PC-9 (cell line): ENCODE measurements at regions not wholly inside any gene's neighbourhood (a gene's known extent, or its start where the extent isn't known, plus 50 kb on each side); places are given as distances from the start of the nearest gene placed in this dataset.

Experiments used
- EZH2 ChIP-seq: fragments of 200-600 bp; sonication (generic); IDR thresholded peaks from 2 replicates; pipeline ENCODE4 v1.8.0; 2017; ENCODE audit warnings: antibody characterized with exemption, low read depth
- TF ChIP-seq, protein P1 (sequence below): fragments of 200-600 bp; sonication (generic); conservative IDR thresholded peaks from 2 replicates; pipeline ENCODE4 v1.6.1; 2017; ENCODE audit warnings: mixed run types, antibody characterized with exemption, mild to moderate bottlenecking, moderate library complexity

GRCh38 chr14:40309124-40309523 lies 876.9 kb upstream of the FBXO33 start:
- TF ChIP-seq, protein P1, sequence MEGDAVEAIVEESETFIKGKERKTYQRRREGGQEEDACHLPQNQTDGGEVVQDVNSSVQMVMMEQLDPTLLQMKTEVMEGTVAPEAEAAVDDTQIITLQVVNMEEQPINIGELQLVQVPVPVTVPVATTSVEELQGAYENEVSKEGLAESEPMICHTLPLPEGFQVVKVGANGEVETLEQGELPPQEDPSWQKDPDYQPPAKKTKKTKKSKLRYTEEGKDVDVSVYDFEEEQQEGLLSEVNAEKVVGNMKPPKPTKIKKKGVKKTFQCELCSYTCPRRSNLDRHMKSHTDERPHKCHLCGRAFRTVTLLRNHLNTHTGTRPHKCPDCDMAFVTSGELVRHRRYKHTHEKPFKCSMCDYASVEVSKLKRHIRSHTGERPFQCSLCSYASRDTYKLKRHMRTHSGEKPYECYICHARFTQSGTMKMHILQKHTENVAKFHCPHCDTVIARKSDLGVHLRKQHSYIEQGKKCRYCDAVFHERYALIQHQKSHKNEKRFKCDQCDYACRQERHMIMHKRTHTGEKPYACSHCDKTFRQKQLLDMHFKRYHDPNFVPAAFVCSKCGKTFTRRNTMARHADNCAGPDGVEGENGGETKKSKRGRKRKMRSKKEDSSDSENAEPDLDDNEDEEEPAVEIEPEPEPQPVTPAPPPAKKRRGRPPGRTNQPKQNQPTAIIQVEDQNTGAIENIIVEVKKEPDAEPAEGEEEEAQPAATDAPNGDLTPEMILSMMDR = no peak
- no peak for TF ChIP-seq EZH2
